ENCODE measurements at regions not wholly inside any gene's neighbourhood (a gene's known extent, or its start where the extent isn't known, plus 50 kb on each side); places are given as distances from the start of the nearest gene placed in this dataset.
"Not testable (repeated sequence)": the region's sequence is repeated elsewhere in the genome, so short reads cannot be mapped to it uniquely, and the experiment has no call there.

GRCh38 chr2:22970991-22971390 lies 414.0 kb upstream of the KLHL29 start:
- ChIA-PET CTCF (no interaction called here), POLR2A (no interaction called here)
- Mint-ChIP-seq H3K27me3 (ENCODE audit: low read depth) (no peaks in the 10 kb centered on the region), H3K9me3 (peaks cover 35% of the 10 kb centered on the region), H3K4me3 (peak overlapping the region; percentile 34; the same call in 1 of the 2 replicates), H3K27ac (peak overlapping the region; percentile 93), H3K36me3 (peaks cover 25% of the 10 kb centered on the region), H3K4me1 (peaks cover 41% of the 10 kb centered on the region)
- TF ChIP-seq CBFB (CRISPR knock-in tag; IDR thresholded peaks at IDR 0.05; ENCODE audit: low read depth) (no peak), TEAD4 (CRISPR knock-in tag; IDR thresholded peaks at IDR 0.05) (no peak), MAX (CRISPR knock-in tag; IDR thresholded peaks at IDR 0.05) (no peak), ETV6 (CRISPR knock-in tag; IDR thresholded peaks at IDR 0.05) (no peak), EMX1 (CRISPR knock-in tag; IDR thresholded peaks at IDR 0.05) (no peak), OVOL2 (CRISPR knock-in tag; IDR thresholded peaks at IDR 0.05; ENCODE audit: borderline replicate concordance) (no peak), E2F5 (CRISPR knock-in tag; IDR thresholded peaks at IDR 0.05) (no peak), ZSCAN18 (CRISPR knock-in tag; IDR thresholded peaks at IDR 0.05) (no peak), SOX15 (CRISPR knock-in tag; IDR thresholded peaks at IDR 0.05) (no peak), ERG (CRISPR knock-in tag; IDR thresholded peaks at IDR 0.05) (no peak), ARID4B (CRISPR knock-in tag; IDR thresholded peaks at IDR 0.05; ENCODE audit: borderline replicate concordance) (no peak), NR1H2 (CRISPR knock-in tag; IDR thresholded peaks at IDR 0.05) (no peak), USF2 (CRISPR knock-in tag; IDR thresholded peaks at IDR 0.05) (no peak), FOXP1 (CRISPR knock-in tag; IDR thresholded peaks at IDR 0.05; ENCODE audit: borderline replicate concordance) (no peak), HMGA2 (CRISPR knock-in tag; IDR thresholded peaks at IDR 0.05) (no peak), NFE2L1 (CRISPR knock-in tag; IDR thresholded peaks at IDR 0.05) (no peak)
- DNase-seq (ENCODE audit: low spot score) (no peak), ATAC-seq (peak; percentile 63)

GRCh38 chr2:22981785-22982184 lies 403.2 kb upstream of the KLHL29 start:
- ChIA-PET CTCF (no interaction called here), POLR2A (no interaction called here)
- ATAC-seq (no peak), DNase-seq (ENCODE audit: low spot score) (no peak)
- H3K27ac Mint-ChIP-seq, result no peak overlapping the region
- H3K4me1 Mint-ChIP-seq, result peaks cover 8% of the 10 kb centered on the region
- no peak for TF ChIP-seq SMAD4 (CRISPR knock-in tag; IDR thresholded peaks at IDR 0.05)
- TF ChIP-seq PRRX2 (CRISPR knock-in tag; IDR thresholded peaks at IDR 0.05), result no peak
- no peak for TF ChIP-seq CREM (CRISPR knock-in tag; IDR thresholded peaks at IDR 0.05)
- TF ChIP-seq FOXP4 (CRISPR knock-in tag; IDR thresholded peaks at IDR 0.05), result no peak
- TF ChIP-seq TEAD1 (CRISPR knock-in tag; IDR thresholded peaks at IDR 0.05), result no peak
- no peak for TF ChIP-seq ZNF396 (CRISPR knock-in tag; IDR thresholded peaks at IDR 0.05; ENCODE audit: borderline replicate concordance)
- TF ChIP-seq JUN (CRISPR knock-in tag; IDR thresholded peaks at IDR 0.05), result no peak
- H3K27me3 Mint-ChIP-seq (ENCODE audit: low read depth), result no peaks in the 10 kb centered on the region
- peaks cover 8% of the 10 kb centered on the region for H3K36me3 Mint-ChIP-seq
- no peak overlapping the region for H3K4me3 Mint-ChIP-seq
- H3K9me3 Mint-ChIP-seq, result peaks cover 28% of the 10 kb centered on the region

- DNase-seq (ENCODE audit: low spot score); POLR2A ChIA-PET; H3K27me3 Mint-ChIP-seq (ENCODE audit: low read depth); CTCF ChIA-PET; H3K36me3 Mint-ChIP-seq; H3K27ac Mint-ChIP-seq; H3K4me1 Mint-ChIP-seq; ATAC-seq: not testable (repeated sequence)
- H3K4me3 Mint-ChIP-seq, result peak overlapping the region; percentile 27; the same call in 1 of the 2 replicates
- H3K9me3 Mint-ChIP-seq, result peaks cover 23% of the 10 kb centered on the region
Measured at GRCh38 chr2:22984152-22984551, 400.8 kb upstream of the KLHL29 start.

Measured in WTC11 (cell line).